Upper lobe of left lung (tissue), 4 donors: ENCODE measurements at regions not wholly inside any gene's neighbourhood (a gene's known extent, or its start where the extent isn't known, plus 50 kb on each side); places are given as distances from the start of the nearest gene placed in this dataset.

ENCODE experiments used
- CTCF ChIP-seq, 6 experiments: fragments of 450-650 bp in 4 of 6; fragments of 200-600 bp in 2 of 6; sonication (generic) in 2 of 6; IDR thresholded peaks; one replicate each; pipeline ENCODE4 v1.5.1; 2016 to 2019; ENCODE audit warnings: antibody characterized with exemption in 6 of 6
- EP300 ChIP-seq, 4 donors: sonication (generic); formaldehyde crosslinking; IDR thresholded peaks; one replicate each; pipeline ENCODE4 v1.5.1; 2017; ENCODE audit warnings: antibody characterized with exemption in 4 of 4, control low read depth in 2 of 4
- POLR2A ChIP-seq, 4 donors: fragments of 450-650 bp; IDR thresholded peaks; one replicate each; pipeline ENCODE4 v1.5.1; 2016 to 2017; ENCODE audit warnings: antibody characterized with exemption in 4 of 4, mild to moderate bottlenecking in 2 of 4

- TF ChIP-seq POLR2A (IDR thresholded peaks at IDR 0.05) (no peak), CTCF (IDR thresholded peaks at IDR 0.05) (no peak), EP300 (IDR thresholded peaks at IDR 0.05) (no peak)
These were observed 1004.9 kb upstream of the ZEB2 start for GRCh38 chr2:145524836-145525235.
